ENCODE measurements at regions not wholly inside any gene's neighbourhood (a gene's known extent, or its start where the extent isn't known, plus 50 kb on each side); places are given as distances from the start of the nearest gene placed in this dataset.

DNA sequence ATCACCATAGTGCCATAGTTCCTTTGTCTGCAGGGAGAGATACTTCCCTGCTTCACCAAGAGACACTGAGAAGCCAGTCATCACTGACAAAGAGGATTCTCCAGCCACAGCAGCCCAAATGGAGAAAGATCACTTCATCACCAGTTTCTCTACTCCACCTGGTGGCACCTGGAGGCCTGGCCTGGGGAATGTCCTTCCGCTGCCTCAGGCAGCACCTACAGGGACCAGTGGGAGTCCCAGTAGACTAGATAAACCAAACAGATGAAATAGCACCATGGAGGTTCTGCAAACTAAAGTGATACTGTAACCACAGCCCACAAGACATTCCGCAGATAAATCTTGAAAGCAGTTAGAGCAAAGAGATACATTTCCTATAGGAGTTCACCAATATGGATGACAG lies 266.5 kb downstream of the C6orf118 start:
- ATAC-seq, result no peak
- intact Hi-C loops (cut with micrococcal nuclease), result no loop called here

More for the DNA sequence above, 266.5 kb downstream of the C6orf118 start:
- BruUV-seq (replicated peaks), result no TSS peak
- Histone ChIP-seq H3K4me1 (ENCODE audit: control insufficient read depth in 1 of 2, insufficient read depth in 2 of 2, low read length in 2 of 2) (no peaks in the 10 kb centered on the region), H2AFZ (ENCODE audit: low read depth, low read length, poor library complexity, severe bottlenecking) (no peak overlapping the region), H3K4me3 (replicated peaks in 1 of 2; ENCODE audit: low read depth in 1 of 2, low read length in 2 of 2) (no peak overlapping the region), H3K9ac (ENCODE audit: low read length) (no peak overlapping the region), H3K9me2 (ENCODE audit: insufficient read depth) (no peaks in the 10 kb centered on the region), H4K20me1 (ENCODE audit: insufficient read depth) (no peaks in the 10 kb centered on the region), H3K36me3 (ENCODE audit: control insufficient read depth in 1 of 2, insufficient read depth in 2 of 2, low read length in 2 of 2) (no peaks in the 10 kb centered on the region), H3K27ac (ENCODE audit: low read depth, low read length) (no peak overlapping the region), H3K4me2 (ENCODE audit: low read length) (no peak overlapping the region), H3K79me2 (ENCODE audit: insufficient read depth, low read length) (no peaks in the 10 kb centered on the region), H3K9me3 (ENCODE audit: control insufficient read depth in 1 of 2, insufficient read depth in 1 of 2, low read depth in 1 of 2, low read length in 2 of 2) (peaks cover 0 to 8% of the 10 kb centered on the region in 2 experiments; a peak in 2 of 4 replicates), H3K27me3 (ENCODE audit: insufficient read depth, low read length) (no peaks in the 10 kb centered on the region)
- TF ChIP-seq YY1 (IDR thresholded peaks at IDR 0.05; ENCODE audit: extremely low read depth, insufficient replicate concordance, low read depth, low read length) (no peak), ZFX (IDR thresholded peaks at IDR 0.05) (no peak), CEBPB (IDR thresholded peaks at IDR 0.05; ENCODE audit: low read depth) (no peak), FOSL1 (IDR thresholded peaks at IDR 0.05; ENCODE audit: low read depth) (no peak), SIN3A (IDR thresholded peaks at IDR 0.05; ENCODE audit: low read depth) (no peak), EZH2phosphoT487 (IDR thresholded peaks at IDR 0.05; ENCODE audit: borderline replicate concordance) (no peak), REST (IDR thresholded peaks at IDR 0.05; ENCODE audit: low read depth) (no peak), EGR1 (IDR thresholded peaks at IDR 0.05; ENCODE audit: low read depth) (no peak), EZH2 (IDR thresholded peaks at IDR 0.05) (no peak), CBX3 (IDR thresholded peaks at IDR 0.05; ENCODE audit: low read depth) (no peak), ZBTB33 (IDR thresholded peaks at IDR 0.05; ENCODE audit: extremely low read depth, insufficient replicate concordance, low read length) (no peak)
- TF ChIP-seq, protein P1, sequence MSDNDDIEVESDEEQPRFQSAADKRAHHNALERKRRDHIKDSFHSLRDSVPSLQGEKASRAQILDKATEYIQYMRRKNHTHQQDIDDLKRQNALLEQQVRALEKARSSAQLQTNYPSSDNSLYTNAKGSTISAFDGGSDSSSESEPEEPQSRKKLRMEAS (IDR thresholded peaks at IDR 0.05), result no peak
- TF ChIP-seq, protein P2, sequence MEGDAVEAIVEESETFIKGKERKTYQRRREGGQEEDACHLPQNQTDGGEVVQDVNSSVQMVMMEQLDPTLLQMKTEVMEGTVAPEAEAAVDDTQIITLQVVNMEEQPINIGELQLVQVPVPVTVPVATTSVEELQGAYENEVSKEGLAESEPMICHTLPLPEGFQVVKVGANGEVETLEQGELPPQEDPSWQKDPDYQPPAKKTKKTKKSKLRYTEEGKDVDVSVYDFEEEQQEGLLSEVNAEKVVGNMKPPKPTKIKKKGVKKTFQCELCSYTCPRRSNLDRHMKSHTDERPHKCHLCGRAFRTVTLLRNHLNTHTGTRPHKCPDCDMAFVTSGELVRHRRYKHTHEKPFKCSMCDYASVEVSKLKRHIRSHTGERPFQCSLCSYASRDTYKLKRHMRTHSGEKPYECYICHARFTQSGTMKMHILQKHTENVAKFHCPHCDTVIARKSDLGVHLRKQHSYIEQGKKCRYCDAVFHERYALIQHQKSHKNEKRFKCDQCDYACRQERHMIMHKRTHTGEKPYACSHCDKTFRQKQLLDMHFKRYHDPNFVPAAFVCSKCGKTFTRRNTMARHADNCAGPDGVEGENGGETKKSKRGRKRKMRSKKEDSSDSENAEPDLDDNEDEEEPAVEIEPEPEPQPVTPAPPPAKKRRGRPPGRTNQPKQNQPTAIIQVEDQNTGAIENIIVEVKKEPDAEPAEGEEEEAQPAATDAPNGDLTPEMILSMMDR (IDR thresholded peaks at IDR 0.05 in 2 of 3, conservative IDR thresholded peaks at IDR 0.05 in 1 of 3; ENCODE audit: borderline replicate concordance in 1 of 3, insufficient read depth in 1 of 3, low read depth in 2 of 3, low read length in 2 of 3), result no peak
- DNase-seq (ENCODE audit: low read depth, low spot score), result no peak
- ChIA-PET CTCF (no interaction called here), RAD21 (ENCODE audit: low non-redundant PET in 1 of 2, low total read pairs in 2 of 2, uncharacterized antibody in 2 of 2, unreplicated experiment in 2 of 2) (no interaction called here), POLR2A (no interaction called here)
